ENCODE measurements at regions not wholly inside any gene's neighbourhood (a gene's known extent, or its start where the extent isn't known, plus 50 kb on each side); places are given as distances from the start of the nearest gene placed in this dataset.

GRCh38 chr17:12342161-12342560 is 321.5 kb downstream of the MAP2K4 start:
- 68% methylated on average over 6 of the region's 6 CpGs for WGBS (ENCODE audit: insufficient coverage)
- Histone ChIP-seq H3K27me3 (replicated peaks in 2 of 5; ENCODE audit: control insufficient read depth in 4 of 5, insufficient read depth in 5 of 5, low read length in 4 of 5) (no peaks in the 10 kb centered on the region), H3K9me3 (ENCODE audit: control extremely low read depth in 1 of 5, control insufficient read depth in 4 of 5, insufficient read depth in 2 of 5, low read depth in 1 of 5, low read length in 4 of 5) (peaks cover 0 to 3% (median 0%) of the 10 kb centered on the region in 5 experiments), H3K36me3 (ENCODE audit: control insufficient read depth in 4 of 4, insufficient read depth in 4 of 4, low read length in 3 of 4) (no peaks in the 10 kb centered on the region), H3K27ac (ENCODE audit: insufficient read depth in 1 of 2, low read depth in 1 of 2, low read length in 2 of 2, poor library complexity in 1 of 2, severe bottlenecking in 2 of 2) (no peak overlapping the region), H3K4me3 (ENCODE audit: control insufficient read depth in 1 of 7, extremely low read depth in 1 of 7, insufficient read depth in 4 of 7, low read depth in 2 of 7, low read length in 6 of 7) (no peak overlapping the region), H3K4me1 (ENCODE audit: control extremely low read depth in 1 of 4, control insufficient read depth in 4 of 4, insufficient read depth in 4 of 4, low read length in 3 of 4) (no peaks in the 10 kb centered on the region)
- POLR2A ChIA-PET: no interaction called here
- CTCF ChIA-PET: no interaction called here
- no peak for DNase-seq

DNA sequence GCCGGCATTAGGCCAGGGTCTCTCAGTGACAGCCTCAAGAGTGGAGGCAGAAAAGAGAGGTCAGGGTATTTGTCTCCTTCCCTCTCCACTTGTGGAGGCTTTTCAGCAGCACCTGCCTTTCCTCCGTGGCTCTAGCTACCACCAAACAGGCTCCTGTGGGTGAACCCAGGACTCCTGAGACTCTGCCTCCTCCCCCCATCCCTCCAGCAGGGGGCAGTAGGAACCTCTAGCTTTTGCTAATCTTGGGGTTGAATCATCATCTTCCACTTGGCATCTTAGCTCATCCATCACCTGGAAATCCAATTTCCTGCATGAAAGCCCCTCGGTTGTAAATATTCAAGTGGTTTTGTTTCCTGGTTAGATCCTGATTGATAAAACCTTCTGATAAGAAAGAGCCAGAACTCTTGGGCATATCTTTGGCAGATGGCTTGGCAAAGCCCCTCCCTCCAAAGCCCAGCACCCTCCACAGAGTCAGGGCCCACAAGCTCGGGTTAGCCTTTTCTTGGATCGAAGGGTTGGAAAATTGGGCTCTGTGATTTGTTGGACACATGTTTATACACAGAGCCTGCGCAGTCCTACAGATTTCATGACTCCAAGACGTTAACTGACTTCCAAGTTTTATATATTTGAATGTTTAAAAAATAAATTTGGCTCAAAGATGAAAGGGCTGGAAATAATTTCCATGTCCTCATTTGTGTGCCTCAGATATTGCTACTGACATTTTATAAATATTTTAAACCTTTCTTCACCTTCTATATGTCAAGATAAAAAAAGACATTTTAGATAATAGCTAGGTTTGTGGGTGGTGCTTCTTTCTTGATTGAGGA is 322.1 kb downstream of the MAP2K4 start:
- no peaks in the 10 kb centered on the region for H3K27me3 ChIP-seq (replicated peaks in 2 of 5; ENCODE audit: control insufficient read depth in 4 of 5, insufficient read depth in 5 of 5, low read length in 4 of 5)
- DNase-seq: no peak
- ChIA-PET POLR2A (no interaction called here), CTCF (no interaction called here)
- WGBS (ENCODE audit: insufficient coverage): 65% methylated on average over 5 of the region's 7 CpGs
- H3K27ac ChIP-seq (ENCODE audit: insufficient read depth in 1 of 2, low read depth in 1 of 2, low read length in 2 of 2, poor library complexity in 1 of 2, severe bottlenecking in 2 of 2): no peak overlapping the region
- peaks cover 0 to 3% (median 0%) of the 10 kb centered on the region in 5 experiments for H3K9me3 ChIP-seq (ENCODE audit: control extremely low read depth in 1 of 5, control insufficient read depth in 4 of 5, insufficient read depth in 2 of 5, low read depth in 1 of 5, low read length in 4 of 5)
- no peaks in the 10 kb centered on the region for H3K36me3 ChIP-seq (ENCODE audit: control insufficient read depth in 4 of 4, insufficient read depth in 4 of 4, low read length in 3 of 4)
- H3K4me1 ChIP-seq (ENCODE audit: control extremely low read depth in 1 of 4, control insufficient read depth in 4 of 4, insufficient read depth in 4 of 4, low read length in 3 of 4): no peaks in the 10 kb centered on the region
- H3K4me3 ChIP-seq (ENCODE audit: control insufficient read depth in 1 of 7, extremely low read depth in 1 of 7, insufficient read depth in 4 of 7, low read depth in 2 of 7, low read length in 6 of 7): no peak overlapping the region

DNA sequence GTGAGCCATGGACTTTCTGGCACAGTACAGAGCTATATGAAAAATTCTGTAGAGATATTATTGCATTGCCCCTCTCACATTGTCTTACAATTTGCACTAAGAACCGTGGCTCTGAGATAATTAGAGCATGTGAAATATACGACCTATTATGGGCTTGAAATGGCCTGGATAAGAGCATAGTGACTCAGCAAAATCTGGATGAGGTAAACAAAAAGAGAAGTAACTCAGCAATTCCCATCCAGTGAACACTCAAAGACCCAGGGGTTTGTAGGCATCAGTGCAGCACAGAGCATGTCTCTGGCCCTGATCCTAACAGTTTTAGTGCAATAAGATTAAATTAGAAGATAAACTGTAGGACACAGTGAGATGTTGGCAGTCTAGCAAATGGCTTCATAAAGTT is 317.2 kb upstream of the MYOCD start:
- Histone ChIP-seq H3K27ac (ENCODE audit: insufficient read depth in 1 of 2, low read depth in 1 of 2, low read length in 2 of 2, poor library complexity in 1 of 2, severe bottlenecking in 2 of 2) (no peak overlapping the region), H3K36me3 (ENCODE audit: control insufficient read depth in 4 of 4, insufficient read depth in 4 of 4, low read length in 3 of 4) (no peaks in the 10 kb centered on the region), H3K9me3 (ENCODE audit: control extremely low read depth in 1 of 5, control insufficient read depth in 4 of 5, insufficient read depth in 2 of 5, low read depth in 1 of 5, low read length in 4 of 5) (peaks cover 0 to 6% (median 0%) of the 10 kb centered on the region in 5 experiments), H3K4me3 (ENCODE audit: control insufficient read depth in 1 of 7, extremely low read depth in 1 of 7, insufficient read depth in 4 of 7, low read depth in 2 of 7, low read length in 6 of 7) (no peak overlapping the region), H3K4me1 (ENCODE audit: control extremely low read depth in 1 of 4, control insufficient read depth in 4 of 4, insufficient read depth in 4 of 4, low read length in 3 of 4) (no peaks in the 10 kb centered on the region), H3K27me3 (replicated peaks in 2 of 5; ENCODE audit: control insufficient read depth in 4 of 5, insufficient read depth in 5 of 5, low read length in 4 of 5) (no peaks in the 10 kb centered on the region)
- 50% methylated on average over 2 of the region's 2 CpGs for WGBS (ENCODE audit: insufficient coverage)
- DNase-seq: no peak
- CTCF ChIA-PET: no interaction called here
- POLR2A ChIA-PET: no interaction called here

- 100% methylated on average over 1 of the region's 1 CpG for WGBS (ENCODE audit: insufficient coverage)
- ChIA-PET CTCF (no interaction called here), POLR2A (no interaction called here)
- Histone ChIP-seq H3K36me3 (ENCODE audit: control insufficient read depth in 4 of 4, insufficient read depth in 4 of 4, low read length in 3 of 4) (no peaks in the 10 kb centered on the region), H3K27me3 (replicated peaks in 2 of 5; ENCODE audit: control insufficient read depth in 4 of 5, insufficient read depth in 5 of 5, low read length in 4 of 5) (no peaks in the 10 kb centered on the region), H3K4me1 (ENCODE audit: control extremely low read depth in 1 of 4, control insufficient read depth in 4 of 4, insufficient read depth in 4 of 4, low read length in 3 of 4) (no peaks in the 10 kb centered on the region), H3K9me3 (ENCODE audit: control extremely low read depth in 1 of 5, control insufficient read depth in 4 of 5, insufficient read depth in 2 of 5, low read depth in 1 of 5, low read length in 4 of 5) (peaks cover 0 to 6% (median 0%) of the 10 kb centered on the region in 5 experiments), H3K27ac (ENCODE audit: insufficient read depth in 1 of 2, low read depth in 1 of 2, low read length in 2 of 2, poor library complexity in 1 of 2, severe bottlenecking in 2 of 2) (no peak overlapping the region), H3K4me3 (ENCODE audit: control insufficient read depth in 1 of 7, extremely low read depth in 1 of 7, insufficient read depth in 4 of 7, low read depth in 2 of 7, low read length in 6 of 7) (no peak overlapping the region)
- no peak for DNase-seq
Observed at GRCh38 chr17:12349297-12349696, 316.4 kb upstream of the MYOCD start.

GRCh38 chr17:12352127-12352526 is 313.6 kb upstream of the MYOCD start:
- H3K9me3 ChIP-seq (ENCODE audit: control extremely low read depth in 1 of 5, control insufficient read depth in 4 of 5, insufficient read depth in 2 of 5, low read depth in 1 of 5, low read length in 4 of 5): peaks cover 0 to 6% (median 0%) of the 10 kb centered on the region in 5 experiments
- no peaks in the 10 kb centered on the region for H3K27me3 ChIP-seq (replicated peaks in 2 of 5; ENCODE audit: control insufficient read depth in 4 of 5, insufficient read depth in 5 of 5, low read length in 4 of 5)
- ChIA-PET POLR2A (no interaction called here), CTCF (no interaction called here)
- H3K36me3 ChIP-seq (ENCODE audit: control insufficient read depth in 4 of 4, insufficient read depth in 4 of 4, low read length in 3 of 4): no peaks in the 10 kb centered on the region
- WGBS (ENCODE audit: insufficient coverage): 92% methylated on average over 5 of the region's 5 CpGs
- H3K4me1 ChIP-seq (ENCODE audit: control extremely low read depth in 1 of 4, control insufficient read depth in 4 of 4, insufficient read depth in 4 of 4, low read length in 3 of 4): no peaks in the 10 kb centered on the region
- DNase-seq: no peak
- no peak overlapping the region for H3K4me3 ChIP-seq (ENCODE audit: control insufficient read depth in 1 of 7, extremely low read depth in 1 of 7, insufficient read depth in 4 of 7, low read depth in 2 of 7, low read length in 6 of 7)
- H3K27ac ChIP-seq (ENCODE audit: insufficient read depth in 1 of 2, low read depth in 1 of 2, low read length in 2 of 2, poor library complexity in 1 of 2, severe bottlenecking in 2 of 2): no peak overlapping the region

DNA sequence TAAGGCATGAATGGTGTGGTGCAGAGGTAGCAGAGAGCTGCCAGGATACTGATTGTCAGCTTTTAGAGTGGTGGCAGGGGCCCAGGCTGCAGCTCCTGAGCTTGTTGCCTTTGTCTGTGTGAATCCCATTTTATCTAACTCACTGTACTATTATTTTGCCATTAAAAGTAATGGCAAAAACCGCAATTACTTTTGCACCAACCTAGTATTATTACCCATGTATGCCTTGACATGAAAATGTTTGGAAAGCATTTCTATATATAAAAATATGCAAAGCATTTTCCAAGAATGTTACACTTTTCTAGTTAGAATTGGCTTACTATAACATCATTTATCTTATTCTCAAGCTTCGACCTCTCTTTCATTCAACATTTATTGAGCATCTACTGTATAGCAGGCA is 308.1 kb upstream of the MYOCD start:
- no peak for DNase-seq
- no peaks in the 10 kb centered on the region for H3K27me3 ChIP-seq (replicated peaks in 2 of 5; ENCODE audit: control insufficient read depth in 4 of 5, insufficient read depth in 5 of 5, low read length in 4 of 5)
- H3K27ac ChIP-seq (ENCODE audit: insufficient read depth in 1 of 2, low read depth in 1 of 2, low read length in 2 of 2, poor library complexity in 1 of 2, severe bottlenecking in 2 of 2): no peak overlapping the region
- no peak overlapping the region for H3K4me3 ChIP-seq (ENCODE audit: control insufficient read depth in 1 of 7, extremely low read depth in 1 of 7, insufficient read depth in 4 of 7, low read depth in 2 of 7, low read length in 6 of 7)
- H3K4me1 ChIP-seq (ENCODE audit: control extremely low read depth in 1 of 4, control insufficient read depth in 4 of 4, insufficient read depth in 4 of 4, low read length in 3 of 4): no peaks in the 10 kb centered on the region
- H3K36me3 ChIP-seq (ENCODE audit: control insufficient read depth in 4 of 4, insufficient read depth in 4 of 4, low read length in 3 of 4): no peaks in the 10 kb centered on the region
- no peaks in the 10 kb centered on the region for H3K9me3 ChIP-seq (ENCODE audit: control extremely low read depth in 1 of 5, control insufficient read depth in 4 of 5, insufficient read depth in 2 of 5, low read depth in 1 of 5, low read length in 4 of 5)
- WGBS (ENCODE audit: insufficient coverage): 100% methylated on average over 1 of the region's 2 CpGs
- CTCF ChIA-PET: no interaction called here
- POLR2A ChIA-PET: no interaction called here

DNA sequence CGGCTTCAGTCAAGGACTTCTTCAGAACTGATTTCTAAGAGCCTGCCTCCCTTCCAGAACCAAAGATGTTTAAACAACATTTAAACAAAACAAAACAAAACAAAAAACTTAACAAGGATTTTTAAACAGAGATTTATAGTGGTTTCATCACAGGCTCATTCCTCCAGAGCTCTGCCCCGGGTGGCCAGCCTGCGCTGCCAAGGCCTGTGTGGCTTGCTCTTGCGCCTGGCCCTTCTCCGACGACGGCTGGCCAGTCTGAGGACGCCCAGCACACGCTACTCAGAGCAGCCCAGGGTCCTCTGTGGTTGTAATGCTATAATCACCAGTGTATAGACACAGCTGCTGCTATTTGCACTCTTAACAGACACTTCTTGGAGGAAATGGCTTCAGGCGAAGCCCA is 307.2 kb upstream of the MYOCD start:
- Histone ChIP-seq H3K27ac (ENCODE audit: insufficient read depth in 1 of 2, low read depth in 1 of 2, low read length in 2 of 2, poor library complexity in 1 of 2, severe bottlenecking in 2 of 2) (no peak overlapping the region), H3K4me3 (ENCODE audit: control insufficient read depth in 1 of 7, extremely low read depth in 1 of 7, insufficient read depth in 4 of 7, low read depth in 2 of 7, low read length in 6 of 7) (no peak overlapping the region), H3K27me3 (replicated peaks in 2 of 5; ENCODE audit: control insufficient read depth in 4 of 5, insufficient read depth in 5 of 5, low read length in 4 of 5) (no peaks in the 10 kb centered on the region), H3K36me3 (ENCODE audit: control insufficient read depth in 4 of 4, insufficient read depth in 4 of 4, low read length in 3 of 4) (no peaks in the 10 kb centered on the region), H3K4me1 (ENCODE audit: control extremely low read depth in 1 of 4, control insufficient read depth in 4 of 4, insufficient read depth in 4 of 4, low read length in 3 of 4) (no peaks in the 10 kb centered on the region), H3K9me3 (ENCODE audit: control extremely low read depth in 1 of 5, control insufficient read depth in 4 of 5, insufficient read depth in 2 of 5, low read depth in 1 of 5, low read length in 4 of 5) (no peaks in the 10 kb centered on the region)
- no peak for DNase-seq
- ChIA-PET POLR2A (no interaction called here), CTCF (no interaction called here)
- 92% methylated on average over 9 of the region's 10 CpGs for WGBS (ENCODE audit: insufficient coverage)
